ENCODE measurements at regions not wholly inside any gene's neighbourhood (a gene's known extent, or its start where the extent isn't known, plus 50 kb on each side); places are given as distances from the start of the nearest gene placed in this dataset.

GRCh38 chr4:144547678-144548298 is 98.2 kb upstream of the HHIP start:
- Histone ChIP-seq H3K4me3 (no peak overlapping the region), H3K27me3 (no peaks in the 10 kb centered on the region), H3K4me1 (no peaks in the 10 kb centered on the region), H3K36me3 (replicated peaks in 1 of 2; ENCODE audit: insufficient read depth in 1 of 2, low read depth in 2 of 2) (no peaks in the 10 kb centered on the region), H3K27ac (no peak overlapping the region), H3K9me3 (no peaks in the 10 kb centered on the region)
- WGBS, 2 donors: 65 to 75% methylated on average over 2 of the region's 2 CpGs
- intact Hi-C loops (cut with DNase I): no loop called here
- DNase-seq (no peak), ATAC-seq (no peak)
- TF ChIP-seq CTCF (IDR thresholded peaks at IDR 0.05) (no peak), POLR2A (IDR thresholded peaks at IDR 0.05) (no peak)

GRCh38 chr4:144556636-144557035 is 89.3 kb upstream of the HHIP start:
- no peak overlapping the region for H3K4me3 ChIP-seq
- H3K9me3 ChIP-seq: no peaks in the 10 kb centered on the region
- ATAC-seq (no peak), DNase-seq (no peak)
- H3K36me3 ChIP-seq (replicated peaks in 1 of 2; ENCODE audit: insufficient read depth in 1 of 2, low read depth in 2 of 2): no peaks in the 10 kb centered on the region
- TF ChIP-seq POLR2A (IDR thresholded peaks at IDR 0.05) (no peak), CTCF (IDR thresholded peaks at IDR 0.05) (no peak)
- WGBS, 2 donors: 64 to 67% methylated on average over 1 of the region's 1 CpG
- intact Hi-C loops (cut with DNase I): no loop called here
- H3K27ac ChIP-seq: no peak overlapping the region
- H3K4me1 ChIP-seq: no peaks in the 10 kb centered on the region
- no peaks in the 10 kb centered on the region for H3K27me3 ChIP-seq

- intact Hi-C loops (cut with DNase I): no loop called here
- 44 to 52% methylated on average over 1 of the region's 1 CpG for WGBS, 2 donors
Measured at GRCh38 chr4:144557404-144557803, 88.6 kb upstream of the HHIP start.

GRCh38 chr4:144562019-144562705 is 83.8 kb upstream of the HHIP start:
- DNase-seq (peak in 2 of 4 donors; percentile 25 to 26), ATAC-seq (no peak)
- Histone ChIP-seq H3K27me3 (no peaks in the 10 kb centered on the region), H3K36me3 (replicated peaks in 1 of 2; ENCODE audit: insufficient read depth in 1 of 2, low read depth in 2 of 2) (no peaks in the 10 kb centered on the region), H3K27ac (no peak overlapping the region), H3K9me3 (no peaks in the 10 kb centered on the region), H3K4me1 (no peaks in the 10 kb centered on the region), H3K4me3 (no peak overlapping the region)
- 32 to 33% methylated on average over 6 to 10 of the region's 10 CpGs for WGBS, 2 donors
- intact Hi-C loops (cut with DNase I): no loop called here
- no peak for TF ChIP-seq POLR2A (IDR thresholded peaks at IDR 0.05)
- TF ChIP-seq CTCF (IDR thresholded peaks at IDR 0.05): no peak

More at GRCh38 chr4:144557404-144557803, 88.6 kb upstream of the HHIP start:
- TF ChIP-seq CTCF (IDR thresholded peaks at IDR 0.05) (no peak), POLR2A (IDR thresholded peaks at IDR 0.05) (no peak)
- H3K27ac ChIP-seq: no peak overlapping the region
- no peaks in the 10 kb centered on the region for H3K9me3 ChIP-seq
- no peaks in the 10 kb centered on the region for H3K36me3 ChIP-seq (replicated peaks in 1 of 2; ENCODE audit: insufficient read depth in 1 of 2, low read depth in 2 of 2)
- DNase-seq: no peak
- H3K27me3 ChIP-seq: no peaks in the 10 kb centered on the region
- H3K4me1 ChIP-seq: no peaks in the 10 kb centered on the region
- ATAC-seq: no peak
- no peak overlapping the region for H3K4me3 ChIP-seq

- intact Hi-C loops (cut with DNase I): no loop called here
- H3K27me3 ChIP-seq: no peaks in the 10 kb centered on the region
- H3K27ac ChIP-seq: no peak overlapping the region
- TF ChIP-seq CTCF (IDR thresholded peaks at IDR 0.05): no peak
- no peak for TF ChIP-seq POLR2A (IDR thresholded peaks at IDR 0.05)
- no peaks in the 10 kb centered on the region for H3K9me3 ChIP-seq
- no peaks in the 10 kb centered on the region for H3K4me1 ChIP-seq
- WGBS, 2 donors: 25 to 45% methylated on average over 3 of the region's 3 CpGs
- DNase-seq (no peak), ATAC-seq (no peak)
- no peak overlapping the region for H3K4me3 ChIP-seq
- H3K36me3 ChIP-seq (replicated peaks in 1 of 2; ENCODE audit: insufficient read depth in 1 of 2, low read depth in 2 of 2): no peaks in the 10 kb centered on the region
Measured at GRCh38 chr4:144564358-144564757, 81.6 kb upstream of the HHIP start.

All from body of pancreas (tissue), 4 donors.